ENCODE measurements at regions not wholly inside any gene's neighbourhood (a gene's known extent, or its start where the extent isn't known, plus 50 kb on each side); places are given as distances from the start of the nearest gene placed in this dataset.
"Not testable (repeated sequence)": the region's sequence is repeated elsewhere in the genome, so short reads cannot be mapped to it uniquely, and the experiment has no call there.

DNA sequence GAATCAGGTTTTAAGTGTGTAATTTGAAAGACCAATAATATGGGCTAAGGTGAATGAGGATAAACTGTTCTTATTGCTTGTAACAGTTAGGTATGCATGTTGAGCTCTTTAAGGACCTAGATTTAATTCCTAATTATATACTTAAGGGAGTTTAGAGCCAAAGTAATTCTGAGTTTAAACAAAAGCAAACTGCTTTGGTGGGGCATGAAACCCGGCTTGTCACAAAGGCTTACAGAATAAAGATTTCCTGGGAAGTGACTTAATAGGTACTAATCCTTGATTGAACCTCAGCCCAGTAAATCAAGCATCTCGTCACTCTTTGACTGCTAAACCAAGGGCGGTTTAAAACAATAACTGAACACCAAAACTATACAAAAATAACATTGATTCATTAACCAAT, 1324.2 kb downstream of the RPA4 start:
- no peak overlapping the region for H3K4me3 ChIP-seq (replicated peaks in 1 of 3)
- no peaks in the 10 kb centered on the region for H3K4me1 ChIP-seq
- DNase-seq: no peak
- intact Hi-C loops (cut with DNase I): no loop called here
- TF ChIP-seq, protein P1, sequence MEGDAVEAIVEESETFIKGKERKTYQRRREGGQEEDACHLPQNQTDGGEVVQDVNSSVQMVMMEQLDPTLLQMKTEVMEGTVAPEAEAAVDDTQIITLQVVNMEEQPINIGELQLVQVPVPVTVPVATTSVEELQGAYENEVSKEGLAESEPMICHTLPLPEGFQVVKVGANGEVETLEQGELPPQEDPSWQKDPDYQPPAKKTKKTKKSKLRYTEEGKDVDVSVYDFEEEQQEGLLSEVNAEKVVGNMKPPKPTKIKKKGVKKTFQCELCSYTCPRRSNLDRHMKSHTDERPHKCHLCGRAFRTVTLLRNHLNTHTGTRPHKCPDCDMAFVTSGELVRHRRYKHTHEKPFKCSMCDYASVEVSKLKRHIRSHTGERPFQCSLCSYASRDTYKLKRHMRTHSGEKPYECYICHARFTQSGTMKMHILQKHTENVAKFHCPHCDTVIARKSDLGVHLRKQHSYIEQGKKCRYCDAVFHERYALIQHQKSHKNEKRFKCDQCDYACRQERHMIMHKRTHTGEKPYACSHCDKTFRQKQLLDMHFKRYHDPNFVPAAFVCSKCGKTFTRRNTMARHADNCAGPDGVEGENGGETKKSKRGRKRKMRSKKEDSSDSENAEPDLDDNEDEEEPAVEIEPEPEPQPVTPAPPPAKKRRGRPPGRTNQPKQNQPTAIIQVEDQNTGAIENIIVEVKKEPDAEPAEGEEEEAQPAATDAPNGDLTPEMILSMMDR (IDR thresholded peaks at IDR 0.05): no peak
- TF ChIP-seq POLR2A (IDR thresholded peaks at IDR 0.05): no peak
- H3K27me3 ChIP-seq: no peaks in the 10 kb centered on the region
- 70 to 84% methylated on average over 3 of the region's 3 CpGs for WGBS, 2 donors
- H3K27ac ChIP-seq: no peak overlapping the region
- H3K9me3 ChIP-seq: no peaks in the 10 kb centered on the region
- no peaks in the 10 kb centered on the region for H3K36me3 ChIP-seq

DNA sequence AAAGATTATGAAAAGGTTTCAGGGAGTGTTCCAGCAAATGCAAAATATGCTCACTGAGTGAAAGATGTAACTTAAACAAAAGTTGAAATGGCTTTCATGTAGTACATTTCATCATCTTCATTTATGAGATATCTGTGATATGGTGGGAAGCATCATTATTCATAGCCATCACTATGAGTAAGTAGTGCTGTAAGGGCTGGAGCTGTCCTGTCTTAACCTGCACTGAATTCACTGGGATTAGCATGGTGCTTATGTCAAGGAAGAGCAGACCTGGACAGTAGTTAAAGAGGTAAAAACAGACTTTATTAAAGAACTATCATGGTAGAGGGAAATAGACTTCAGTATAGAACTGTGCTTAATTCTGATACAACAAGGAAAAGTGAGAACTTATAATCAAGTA, 1347.3 kb downstream of the RPA4 start:
- H3K4me3 ChIP-seq (replicated peaks in 1 of 3): no peak overlapping the region
- no peak for DNase-seq
- H3K4me1 ChIP-seq: no peaks in the 10 kb centered on the region
- H3K9me3 ChIP-seq: no peaks in the 10 kb centered on the region
- no peaks in the 10 kb centered on the region for H3K27me3 ChIP-seq
- TF ChIP-seq POLR2A (IDR thresholded peaks at IDR 0.05): no peak
- TF ChIP-seq, protein P1 (IDR thresholded peaks at IDR 0.05): no peak
- no peaks in the 10 kb centered on the region for H3K36me3 ChIP-seq
- intact Hi-C loops (cut with DNase I): no loop called here
- H3K27ac ChIP-seq: no peak overlapping the region

DNA sequence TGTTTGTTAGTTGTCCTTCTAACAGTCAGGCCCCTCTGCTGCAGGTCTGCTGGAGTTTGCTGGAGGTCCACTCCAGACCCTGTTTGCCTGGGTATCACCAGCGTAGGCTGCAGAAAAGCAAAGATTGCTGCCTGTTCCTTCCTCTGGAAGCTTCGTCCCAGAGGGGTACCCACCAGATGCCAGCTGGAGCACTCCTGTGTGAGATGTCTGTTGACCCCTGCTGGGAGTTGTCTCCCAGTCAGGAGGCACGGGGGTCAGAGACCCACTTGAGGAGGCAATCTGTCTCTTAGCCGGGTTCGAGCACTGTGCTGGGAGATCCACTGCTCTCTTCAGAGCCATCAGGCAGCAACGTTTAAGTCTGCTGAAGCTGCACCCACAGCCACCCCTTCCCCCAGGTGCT, 1356.4 kb downstream of the RPA4 start:
- WGBS, 2 donors: 72% methylated on average over 2 of the region's 6 CpGs; no CpG with 5 or more reads in 1 of the 2 donors
- H3K27ac ChIP-seq; H3K9me3 ChIP-seq; H3K4me1 ChIP-seq; H3K27me3 ChIP-seq; DNase-seq; H3K4me3 ChIP-seq (replicated peaks in 1 of 3); H3K36me3 ChIP-seq; intact Hi-C loops (cut with DNase I): not testable (repeated sequence)

DNA sequence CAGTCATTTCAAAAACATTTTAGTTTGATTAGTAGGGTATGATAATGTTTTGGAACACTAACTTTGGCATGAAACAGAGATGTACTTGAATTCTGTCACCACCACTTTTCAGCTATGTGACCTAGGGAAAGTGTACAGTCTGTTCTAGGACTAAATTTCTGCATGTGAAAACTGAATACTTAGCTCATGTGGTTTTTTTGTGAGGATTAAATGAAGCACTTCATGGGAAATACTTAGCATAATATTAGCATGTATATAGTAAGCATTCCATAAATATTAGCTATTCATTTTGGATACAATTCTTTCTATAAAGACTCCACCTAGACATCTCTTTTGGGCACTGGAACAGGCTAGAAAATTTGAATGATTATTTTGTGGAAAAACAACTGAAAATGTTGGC, 1379.4 kb downstream of the RPA4 start:
- TF ChIP-seq, protein P1 (IDR thresholded peaks at IDR 0.05): no peak
- no peak for TF ChIP-seq POLR2A (IDR thresholded peaks at IDR 0.05)
- Histone ChIP-seq H3K4me1 (no peaks in the 10 kb centered on the region), H3K27me3 (no peaks in the 10 kb centered on the region), H3K9me3 (no peaks in the 10 kb centered on the region), H3K36me3 (no peaks in the 10 kb centered on the region), H3K27ac (no peak overlapping the region), H3K4me3 (replicated peaks in 1 of 3) (no peak overlapping the region)
- intact Hi-C loops (cut with DNase I): no loop called here
- no peak for DNase-seq

DNA sequence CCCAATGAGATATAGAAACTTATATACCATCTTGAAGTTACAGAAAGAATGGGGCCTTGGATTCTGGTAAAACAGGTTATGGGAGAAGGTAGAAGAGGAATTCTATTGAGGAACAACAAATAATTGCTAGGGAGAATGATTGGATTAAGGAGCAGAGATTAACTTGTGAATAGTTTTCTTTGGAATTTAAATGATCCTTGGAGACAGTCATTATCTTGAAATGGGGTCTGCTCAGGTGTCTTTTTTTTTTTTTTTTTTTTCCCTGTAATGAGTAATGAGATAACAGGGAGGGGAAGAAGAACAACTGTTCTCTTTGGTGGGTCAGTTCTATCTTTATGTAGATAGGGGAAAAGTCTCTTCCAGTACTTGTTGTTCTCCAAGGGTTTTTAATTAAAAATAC, 1406.0 kb downstream of the RPA4 start:
- TF ChIP-seq, protein P1 (IDR thresholded peaks at IDR 0.05): no peak
- no peak for TF ChIP-seq POLR2A (IDR thresholded peaks at IDR 0.05)
- intact Hi-C loops (cut with DNase I): no loop called here
- Histone ChIP-seq H3K4me1 (no peaks in the 10 kb centered on the region), H3K9me3 (no peaks in the 10 kb centered on the region), H3K4me3 (replicated peaks in 1 of 3) (no peak overlapping the region), H3K27ac (no peak overlapping the region), H3K27me3 (no peaks in the 10 kb centered on the region), H3K36me3 (no peaks in the 10 kb centered on the region)
- no peak for DNase-seq

DNA sequence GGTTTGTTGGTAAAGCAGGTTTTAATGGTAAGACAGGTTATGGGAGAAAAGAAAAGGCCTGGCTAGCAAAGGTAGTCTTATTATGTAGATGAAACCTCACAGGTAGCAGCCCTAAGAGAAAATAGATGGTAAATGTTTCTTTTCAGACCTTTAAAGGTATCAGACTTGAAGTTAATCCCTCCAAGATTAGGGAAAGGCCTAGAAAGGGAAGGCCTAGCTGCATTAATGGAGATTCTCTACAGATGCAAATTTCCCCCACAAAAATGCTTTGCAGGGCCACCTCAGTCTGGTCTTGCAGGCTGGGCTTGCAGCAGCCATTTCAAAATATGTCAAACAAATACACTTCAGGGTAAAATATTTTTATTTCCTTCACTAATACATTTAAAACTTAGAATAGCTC, 1410.6 kb downstream of the RPA4 start:
- no peak for DNase-seq
- TF ChIP-seq, protein P1 (IDR thresholded peaks at IDR 0.05): no peak
- TF ChIP-seq POLR2A (IDR thresholded peaks at IDR 0.05): no peak
- intact Hi-C loops (cut with DNase I): no loop called here

More for the DNA sequence above, 1410.6 kb downstream of the RPA4 start:
- Histone ChIP-seq H3K27me3 (no peaks in the 10 kb centered on the region), H3K4me1 (no peaks in the 10 kb centered on the region), H3K4me3 (replicated peaks in 1 of 3) (no peak overlapping the region), H3K36me3 (no peaks in the 10 kb centered on the region), H3K9me3 (no peaks in the 10 kb centered on the region), H3K27ac (no peak overlapping the region)
